CD14-positive monocyte (primary cell): ENCODE measurements at regions not wholly inside any gene's neighbourhood (a gene's known extent, or its start where the extent isn't known, plus 50 kb on each side); places are given as distances from the start of the nearest gene placed in this dataset.

Experiments used
- DNase-seq, 3 donors: peaks; one replicate each; pipeline ENCODE4 v3.0.0-alpha.2; 2011 to 2022
- H2AFZ ChIP-seq: 2 replicates; pipeline ENCODE4 v1.6.0; 2012; ENCODE audit warnings: mild to moderate bottlenecking, low read depth, low read length, inconsistent platforms; ENCODE audit not compliant: insufficient read depth, poor library complexity, severe bottlenecking
- H3K27ac ChIP-seq, 2 donors: 1 replicate in 1 of 2; 2 replicates in 1 of 2; pipeline ENCODE4 v1.5.1; 2012 to 2013; ENCODE audit warnings: low read length in 2 of 2, control low read depth in 1 of 2, inconsistent platforms in 1 of 2, low read depth in 1 of 2, mild to moderate bottlenecking in 1 of 2
- H3K27me3 ChIP-seq, 2 donors: one replicate each; pipeline versions ENCODE4 v1.6.0 to v1.6.1; 2011 to 2013; ENCODE audit warnings: low read length in 2 of 2; ENCODE audit not compliant: control insufficient read depth in 2 of 2, insufficient read depth in 2 of 2
- H3K36me3 ChIP-seq, 2 donors: replicated peaks in 1 of 2; 1 replicate in 1 of 2; 2 replicates in 1 of 2; pipeline versions ENCODE4 v1.5.1 to v1.6.1; 2012 to 2013; ENCODE audit warnings: low read length in 2 of 2, control low read depth in 1 of 2, inconsistent platforms in 1 of 2, mild to moderate bottlenecking in 1 of 2; ENCODE audit not compliant: insufficient read depth in 2 of 2, control insufficient read depth in 1 of 2
- H3K4me1 ChIP-seq, 2 donors: 1 replicate in 1 of 2; 2 replicates in 1 of 2; pipeline versions ENCODE4 v1.5.1 to v1.6.1; 2012 to 2013; ENCODE audit warnings: low read length in 2 of 2, control low read depth in 1 of 2, inconsistent platforms in 1 of 2, mild to moderate bottlenecking in 1 of 2, moderate library complexity in 1 of 2; ENCODE audit not compliant: insufficient read depth in 2 of 2, control insufficient read depth in 1 of 2
- H3K4me2 ChIP-seq: replicated peaks from 2 replicates; pipeline ENCODE3; 2012; ENCODE audit warnings: low read length, moderate library complexity, mild to moderate bottlenecking; ENCODE audit not compliant: poor library complexity, severe bottlenecking; ENCODE audit errors: extremely low read depth
- H3K4me3 ChIP-seq, 3 experiments: fragments of 200-600 bp in 1 of 3; sonication (generic) in 1 of 3; replicated peaks in 1 of 3; 1 replicate in 2 of 3; 2 replicates in 1 of 3; pipeline ENCODE4 v1.5.1; 2011 to 2013; ENCODE audit warnings: low read length in 3 of 3, mild to moderate bottlenecking in 3 of 3, control low read depth in 2 of 3, low read depth in 2 of 3, inconsistent platforms in 1 of 3, moderate library complexity in 1 of 3
- H3K79me2 ChIP-seq: 2 replicates; pipeline ENCODE4 v1.6.0; 2012; ENCODE audit warnings: mild to moderate bottlenecking, control low read depth, inconsistent platforms, low read length, moderate library complexity; ENCODE audit not compliant: insufficient read depth
- H3K9ac ChIP-seq: 2 replicates; pipeline ENCODE4 v1.6.0; 2017; ENCODE audit warnings: low read length, mild to moderate bottlenecking; ENCODE audit not compliant: insufficient read depth, poor library complexity, severe bottlenecking
- H3K9me3 ChIP-seq, 2 donors: replicated peaks in 1 of 2; 1 replicate in 1 of 2; 2 replicates in 1 of 2; pipeline versions ENCODE4 v1.5.1 to v1.6.1; 2012 to 2013; ENCODE audit warnings: low read length in 2 of 2, control low read depth in 1 of 2; ENCODE audit not compliant: control insufficient read depth in 1 of 2, insufficient read depth in 1 of 2
- H4K20me1 ChIP-seq: 2 replicates; pipeline ENCODE4 v1.6.0; 2012; ENCODE audit warnings: mild to moderate bottlenecking, low read length, control low read depth, moderate library complexity; ENCODE audit not compliant: insufficient read depth
- H3K27ac Mint-ChIP-seq, 7 donors: one replicate each; pipeline ENCODE4 v1.8.0; 2020; ENCODE audit warnings: mild to moderate bottlenecking in 7 of 7, mixed read lengths in 7 of 7, moderate library complexity in 6 of 7, inconsistent platforms in 2 of 7
- H3K27me3 Mint-ChIP-seq, 3 donors: one replicate each; pipeline ENCODE4 v1.8.0; 2021 to 2022; ENCODE audit warnings: low read depth in 3 of 3, mild to moderate bottlenecking in 3 of 3, mixed read lengths in 3 of 3, moderate library complexity in 3 of 3, inconsistent platforms in 1 of 3
- H3K36me3 Mint-ChIP-seq, 2 donors: one replicate each; pipeline ENCODE4 v1.8.0; 2020; ENCODE audit warnings: mixed read lengths in 2 of 2, inconsistent platforms in 1 of 2, mild to moderate bottlenecking in 1 of 2
- H3K4me1 Mint-ChIP-seq: one replicate; pipeline ENCODE4 v1.8.0; 2020; ENCODE audit warnings: mild to moderate bottlenecking, mixed read lengths
- H3K4me3 Mint-ChIP-seq, 2 donors: one replicate each; pipeline ENCODE4 v1.8.0; 2020; ENCODE audit warnings: mild to moderate bottlenecking in 2 of 2, mixed read lengths in 2 of 2, moderate library complexity in 1 of 2
- H3K9me3 Mint-ChIP-seq, 7 donors: one replicate each; pipeline ENCODE4 v1.8.0; 2020 to 2022; ENCODE audit warnings: mixed read lengths in 7 of 7, mild to moderate bottlenecking in 6 of 7, moderate library complexity in 6 of 7, inconsistent platforms in 2 of 7
- intact Hi-C, 2 donors: fragments of 100-400 bp; cut with micrococcal nuclease; formaldehyde crosslinking; loops; one replicate each; pipeline versions ENCODE4 v1.15.0 to v1.15.1; 2023
- TF ChIP-seq, protein P1 (sequence below): fragments of 200-600 bp; IDR thresholded peaks from one replicate; pipeline ENCODE4 v1.8.0; 2022; ENCODE audit warnings: antibody characterized with exemption, mild to moderate bottlenecking

- Histone ChIP-seq H3K9me3 (no peaks in the 10 kb centered on the region), H2AFZ (no peak overlapping the region), H3K4me2 (no peak overlapping the region), H4K20me1 (no peaks in the 10 kb centered on the region), H3K79me2 (no peaks in the 10 kb centered on the region), H3K4me1 (no peaks in the 10 kb centered on the region), H3K4me3 (no peak overlapping the region), H3K27me3 (peaks cover 8 to 28% of the 10 kb centered on the region in 2 donors), H3K27ac (no peak overlapping the region), H3K9ac (no peak overlapping the region), H3K36me3 (no peaks in the 10 kb centered on the region)
- intact Hi-C loops, result no loop called here
- no peaks in the 10 kb centered on the region for H3K36me3 Mint-ChIP-seq
- H3K4me1 Mint-ChIP-seq, result no peaks in the 10 kb centered on the region
- DNase-seq, result no peak
- no peak overlapping the region for H3K4me3 Mint-ChIP-seq
- H3K27me3 Mint-ChIP-seq, result peaks cover 16 to 41% (median 25%) of the 10 kb centered on the region in 3 donors
- no peak overlapping the region for H3K27ac Mint-ChIP-seq
- H3K9me3 Mint-ChIP-seq, result peaks cover 0 to 3% (median 0%) of the 10 kb centered on the region in 7 donors
- TF ChIP-seq, protein P1, sequence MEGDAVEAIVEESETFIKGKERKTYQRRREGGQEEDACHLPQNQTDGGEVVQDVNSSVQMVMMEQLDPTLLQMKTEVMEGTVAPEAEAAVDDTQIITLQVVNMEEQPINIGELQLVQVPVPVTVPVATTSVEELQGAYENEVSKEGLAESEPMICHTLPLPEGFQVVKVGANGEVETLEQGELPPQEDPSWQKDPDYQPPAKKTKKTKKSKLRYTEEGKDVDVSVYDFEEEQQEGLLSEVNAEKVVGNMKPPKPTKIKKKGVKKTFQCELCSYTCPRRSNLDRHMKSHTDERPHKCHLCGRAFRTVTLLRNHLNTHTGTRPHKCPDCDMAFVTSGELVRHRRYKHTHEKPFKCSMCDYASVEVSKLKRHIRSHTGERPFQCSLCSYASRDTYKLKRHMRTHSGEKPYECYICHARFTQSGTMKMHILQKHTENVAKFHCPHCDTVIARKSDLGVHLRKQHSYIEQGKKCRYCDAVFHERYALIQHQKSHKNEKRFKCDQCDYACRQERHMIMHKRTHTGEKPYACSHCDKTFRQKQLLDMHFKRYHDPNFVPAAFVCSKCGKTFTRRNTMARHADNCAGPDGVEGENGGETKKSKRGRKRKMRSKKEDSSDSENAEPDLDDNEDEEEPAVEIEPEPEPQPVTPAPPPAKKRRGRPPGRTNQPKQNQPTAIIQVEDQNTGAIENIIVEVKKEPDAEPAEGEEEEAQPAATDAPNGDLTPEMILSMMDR, result no peak
Measured at GRCh38 chr17:45693792-45694191, 90.3 kb upstream of the CRHR1 start.

DNA sequence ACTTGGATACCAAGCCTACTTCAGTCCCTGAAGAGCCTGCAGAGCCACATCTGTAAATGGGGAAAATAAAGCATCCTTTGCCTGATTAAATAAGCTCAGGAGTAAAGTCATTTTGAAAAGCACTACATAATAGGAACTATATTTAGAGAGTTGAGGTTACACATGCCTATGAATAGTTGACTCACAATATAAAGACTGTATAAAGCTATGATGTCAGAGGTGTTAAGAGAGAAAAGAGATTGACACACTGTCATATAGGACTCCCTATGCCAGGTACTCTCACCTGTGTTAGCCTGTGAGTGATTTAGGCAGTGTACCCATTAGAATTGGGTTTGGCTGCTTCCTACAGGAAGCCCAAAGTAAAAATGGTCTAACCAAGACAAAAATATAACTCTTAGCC is 87.7 kb upstream of the CRHR1 start:
- Histone ChIP-seq H2AFZ (no peak overlapping the region), H3K27me3 (peaks cover 0 to 7% of the 10 kb centered on the region in 2 donors), H3K9ac (no peak overlapping the region), H3K4me2 (no peak overlapping the region), H3K9me3 (no peaks in the 10 kb centered on the region), H3K4me1 (no peaks in the 10 kb centered on the region), H3K36me3 (no peaks in the 10 kb centered on the region), H3K79me2 (no peaks in the 10 kb centered on the region), H3K4me3 (no peak overlapping the region), H3K27ac (no peak overlapping the region), H4K20me1 (no peaks in the 10 kb centered on the region)
- H3K4me1 Mint-ChIP-seq, result no peaks in the 10 kb centered on the region
- H3K27me3 Mint-ChIP-seq, result peaks cover 5 to 24% (median 10%) of the 10 kb centered on the region in 3 donors
- intact Hi-C loops, result no loop called here
- H3K36me3 Mint-ChIP-seq, result no peaks in the 10 kb centered on the region
- H3K9me3 Mint-ChIP-seq, result peaks cover 0 to 3% (median 0%) of the 10 kb centered on the region in 7 donors
- TF ChIP-seq, protein P1, result no peak
- no peak overlapping the region for H3K27ac Mint-ChIP-seq
- no peak overlapping the region for H3K4me3 Mint-ChIP-seq
- DNase-seq, result no peak
